SK-N-SH (cell line): ENCODE measurements at regions not wholly inside any gene's neighbourhood (a gene's known extent, or its start where the extent isn't known, plus 50 kb on each side); places are given as distances from the start of the nearest gene placed in this dataset.

ENCODE experiments used
- CTCF ChIA-PET: fragments of 300-600, 350-600 bp; formaldehyde crosslinking; extraction: SDS; loops from one replicate; lab custom pipeline; 2021; lab: Yijun Ruan, JAX
- POLR2A ChIA-PET: fragments of 350-600 bp; sonication (Branson Sonifier 250); formaldehyde crosslinking; extraction: SDS; loops from one replicate; lab custom pipeline; 2020; ENCODE audit warnings: antibody characterized with exemption, inconsistent platforms; lab: Yijun Ruan, JAX
- DNase-seq: peaks from one replicate; pipeline ENCODE4 v3.0.0; 2012
- H2AFZ ChIP-seq: fragments of 200-600 bp; sonication (generic); 2 replicates; pipeline ENCODE4 v1.8.1; 2016; ENCODE audit warnings: antibody characterized with exemption, mild to moderate bottlenecking, low read depth
- H3F3A ChIP-seq: fragments of 200-600 bp; sonication (generic); replicated peaks from 2 replicates; pipeline ENCODE3; 2016; ENCODE audit warnings: antibody characterized with exemption, mild to moderate bottlenecking; ENCODE audit not compliant: insufficient read depth
- H3K27ac ChIP-seq, 2 experiments: fragments of 200-500 bp in 1 of 2; fragments of 200-600 bp in 1 of 2; sonication (Bioruptor generic) in 1 of 2; sonication (generic), shearing (Covaris generic) in 1 of 2; 2 replicates each; pipeline versions ENCODE4 v1.5.1 to v1.6.1; 2014 to 2016; ENCODE audit warnings: low read depth in 2 of 2, inconsistent platforms in 1 of 2, low read length in 1 of 2, mild to moderate bottlenecking in 1 of 2, mixed read lengths in 1 of 2
- H3K27me3 ChIP-seq: fragments of 200-600 bp; sonication (generic), shearing (Covaris generic); 2 replicates; pipeline ENCODE4 v1.6.1; 2016; ENCODE audit warnings: mixed run types; ENCODE audit not compliant: insufficient read depth
- H3K36me3 ChIP-seq, 2 experiments: fragments of 200-500 bp in 1 of 2; fragments of 200-600 bp in 1 of 2; sonication (Bioruptor generic) in 1 of 2; sonication (generic) in 1 of 2; replicated peaks in 1 of 2; 2 replicates each; pipeline versions ENCODE3 to v1.5.1; 2014 to 2016; ENCODE audit warnings: low read length in 1 of 2, mild to moderate bottlenecking in 1 of 2; ENCODE audit not compliant: insufficient read depth in 2 of 2, control insufficient read depth in 1 of 2
- H3K4me1 ChIP-seq, 2 experiments: fragments of 200-500 bp in 1 of 2; fragments of 200-600 bp in 1 of 2; sonication (Bioruptor generic) in 1 of 2; sonication (generic), shearing (Covaris generic) in 1 of 2; 2 replicates each; pipeline versions ENCODE4 v1.5.1 to v1.6.1; 2014 to 2016; ENCODE audit warnings: low read depth in 1 of 2, low read length in 1 of 2, mixed run types in 1 of 2; ENCODE audit not compliant: insufficient read depth in 2 of 2, control insufficient read depth in 1 of 2
- H3K4me2 ChIP-seq: fragments of 200-600 bp; sonication (generic), shearing (Covaris generic); 2 replicates; pipeline ENCODE4 v1.6.1; 2017; ENCODE audit warnings: mixed run types
- H3K4me3 ChIP-seq, 2 experiments: fragments of 200-500 bp in 1 of 2; fragments of 200-600 bp in 1 of 2; sonication (Bioruptor generic) in 1 of 2; sonication (generic), shearing (Covaris generic) in 1 of 2; 2 replicates each; pipeline versions ENCODE4 v1.5.1 to v1.8.1; 2014 to 2016; ENCODE audit warnings: low read depth in 2 of 2, inconsistent platforms in 1 of 2, low read length in 1 of 2, mild to moderate bottlenecking in 1 of 2, mixed read lengths in 1 of 2, moderate library complexity in 1 of 2
- H3K79me2 ChIP-seq: fragments of 200-600 bp; sonication (generic); 2 replicates; pipeline ENCODE4 v1.8.1; 2017; ENCODE audit warnings: mild to moderate bottlenecking; ENCODE audit not compliant: insufficient read depth
- H3K9ac ChIP-seq: fragments of 200-600 bp; sonication (generic); 2 replicates; pipeline ENCODE4 v1.6.1; 2017; ENCODE audit warnings: mixed run types
- H3K9me2 ChIP-seq: fragments of 200-600 bp; sonication (generic); 2 replicates; pipeline ENCODE4 v1.6.1; 2017; ENCODE audit warnings: mixed run types
- H3K9me3 ChIP-seq: fragments of 200-600 bp; sonication (generic); 2 replicates; pipeline ENCODE4 v1.6.1; 2017; ENCODE audit warnings: mixed run types, mild to moderate bottlenecking, moderate library complexity
- H4K20me1 ChIP-seq: fragments of 200-600 bp; sonication (generic); 2 replicates; pipeline ENCODE4 v1.6.1; 2017; ENCODE audit warnings: mild to moderate bottlenecking, mixed run types; ENCODE audit not compliant: insufficient read depth
- CHD2 ChIP-seq: fragments of 150-350 bp; IDR thresholded peaks from 2 replicates; pipeline ENCODE4 v1.6.1; 2018; ENCODE audit warnings: low read length; ENCODE audit not compliant: partially characterized antibody
- CTCF ChIP-seq: fragments of 200-600 bp; sonication (generic); IDR thresholded peaks from 2 replicates; pipeline ENCODE4 v1.6.1; 2017; ENCODE audit warnings: antibody characterized with exemption, mild to moderate bottlenecking, moderate library complexity
- ELF1 ChIP-seq: IDR thresholded peaks from 2 replicates; pipeline ENCODE4 v1.4.0; 2012
- FOSL2 ChIP-seq: IDR thresholded peaks from 2 replicates; pipeline ENCODE4 v1.4.0; 2012; ENCODE audit warnings: low read depth, mild to moderate bottlenecking, moderate library complexity, borderline replicate concordance
- FOXJ3 ChIP-seq: sonication (generic); formaldehyde crosslinking; IDR thresholded peaks from 2 replicates; pipeline ENCODE4 v1.5.1; 2020; ENCODE audit warnings: mild to moderate bottlenecking, missing genetic modification reagents
- GABPA ChIP-seq: IDR thresholded peaks from 2 replicates; pipeline ENCODE4 v1.4.0; 2012; ENCODE audit warnings: low read depth, mild to moderate bottlenecking
- GATA2 ChIP-seq: sonication (generic); formaldehyde crosslinking; IDR thresholded peaks from 2 replicates; pipeline ENCODE4 v1.5.0; 2020; ENCODE audit warnings: mild to moderate bottlenecking, missing genetic modification reagents
- MAX ChIP-seq: IDR thresholded peaks from 2 replicates; pipeline ENCODE4 v1.4.0; 2012; ENCODE audit warnings: low read depth
- MXI1 ChIP-seq: IDR thresholded peaks from 2 replicates; pipeline ENCODE4 v1.6.1; 2012; ENCODE audit warnings: mild to moderate bottlenecking, low read depth, low read length, improper control_type of control experiment
- NFIC ChIP-seq: IDR thresholded peaks from 2 replicates; pipeline ENCODE4 v1.4.0; 2012; ENCODE audit warnings: borderline replicate concordance
- NRF1 ChIP-seq: IDR thresholded peaks from 2 replicates; pipeline ENCODE4 v1.6.1; 2012; ENCODE audit warnings: low read depth, mild to moderate bottlenecking, low read length
- PBX3 ChIP-seq: IDR thresholded peaks from 2 replicates; pipeline ENCODE4; 2012
- RAD21 ChIP-seq: IDR thresholded peaks from 2 replicates; pipeline ENCODE4 v1.6.1; 2012; ENCODE audit warnings: mild to moderate bottlenecking, low read length
- RCOR1 ChIP-seq: fragments of 150-350 bp; IDR thresholded peaks from 2 replicates; pipeline ENCODE4 v1.6.1; 2017; ENCODE audit warnings: antibody characterized with exemption, low read length
- RFX5 ChIP-seq: IDR thresholded peaks from 2 replicates; pipeline ENCODE4 v1.6.1; 2012; ENCODE audit warnings: mild to moderate bottlenecking, improper control_type of control experiment, low read length
- RXRA ChIP-seq: IDR thresholded peaks from 2 replicates; pipeline ENCODE4 v1.4.0; 2012; ENCODE audit warnings: low read depth, mild to moderate bottlenecking, borderline replicate concordance
- TAF1 ChIP-seq: IDR thresholded peaks from 2 replicates; pipeline ENCODE4 v1.6.1; 2012; ENCODE audit warnings: low read depth, mild to moderate bottlenecking, low read length, moderate library complexity, borderline replicate concordance
- TCF12 ChIP-seq: IDR thresholded peaks from 2 replicates; pipeline ENCODE4 v1.4.0; 2012
- TEAD4 ChIP-seq: IDR thresholded peaks from 2 replicates; pipeline ENCODE4 v1.4.0; 2012; ENCODE audit warnings: mild to moderate bottlenecking, borderline replicate concordance; ENCODE audit not compliant: insufficient read depth
- USF1 ChIP-seq: IDR thresholded peaks from 2 replicates; pipeline ENCODE4 v1.4.0; 2012; ENCODE audit warnings: low read depth, borderline replicate concordance
- WGBS: methylation state at CpG from one replicate; pipeline ENCODE4 v1.1.6; 2017; ENCODE audit warnings: low lambda C conversion rate; 5-methylcytosine and 5-hydroxymethylcytosine counted together

GRCh38 chr10:101285519-101286070 lies 56.3 kb upstream of the LBX1 start:
- Histone ChIP-seq H3K79me2 (no peaks in the 10 kb centered on the region), H3K36me3 (no peaks in the 10 kb centered on the region), H3K9me2 (no peaks in the 10 kb centered on the region), H3F3A (no peaks in the 10 kb centered on the region), H3K4me3 (no peak overlapping the region), H2AFZ (no peak overlapping the region), H3K27me3 (peaks cover 30% of the 10 kb centered on the region), H3K9me3 (no peaks in the 10 kb centered on the region), H4K20me1 (no peaks in the 10 kb centered on the region), H3K4me2 (no peak overlapping the region), H3K27ac (no peak overlapping the region), H3K4me1 (no peaks in the 10 kb centered on the region; a peak in 1 of 4 replicates), H3K9ac (no peak overlapping the region)
- ChIA-PET POLR2A (no interaction called here), CTCF (interaction anchor here (0.9 to 11.6 kb wide), 5 partner anchors 11 to 284 kb away, joined by 3 to 243 read pairs (median 149); no protein-coding TSS in a partner anchor)
- no peak for TF ChIP-seq FOSL2
- DNase-seq = no peak
- WGBS = 69% methylated on average over 12 of the region's 15 CpGs

- Histone ChIP-seq H3K27ac (no peak overlapping the region), H3K36me3 (no peaks in the 10 kb centered on the region), H3K79me2 (no peaks in the 10 kb centered on the region), H2AFZ (no peak overlapping the region), H3K9me2 (no peaks in the 10 kb centered on the region), H3K27me3 (peaks cover 30% of the 10 kb centered on the region), H3K4me2 (no peak overlapping the region), H3K4me3 (no peak overlapping the region), H3K4me1 (peaks cover 0 to 5% of the 10 kb centered on the region in 2 experiments; a peak in 1 of 4 replicates), H3K9ac (no peak overlapping the region), H3K9me3 (no peaks in the 10 kb centered on the region), H4K20me1 (no peaks in the 10 kb centered on the region), H3F3A (no peaks in the 10 kb centered on the region)
- no peak for DNase-seq
- TF ChIP-seq RAD21 (no peak), USF1 (no peak), TAF1 (no peak), TCF12 (no peak), NFIC (no peak), RFX5 (no peak), FOXJ3 (CRISPR knock-in tag) (no peak), RXRA (no peak), CTCF (no peak), FOSL2 (no peak), RCOR1 (no peak), TEAD4 (no peak), NRF1 (no peak), GABPA (no peak), PBX3 (no peak), CHD2 (no peak), MXI1 (no peak), GATA2 (CRISPR knock-in tag) (no peak), ELF1 (no peak), MAX (no peak)
- WGBS = 80% methylated on average over 12 of the region's 12 CpGs
- ChIA-PET POLR2A (no interaction called here), CTCF (interaction anchor here (0.8 to 11.6 kb wide), 8 partner anchors 12 to 301 kb away, joined by 3 to 243 read pairs (median 103); partner anchors contain the start of genes DPCD and POLL)
These were observed 57.2 kb upstream of the LBX1 start for GRCh38 chr10:101286248-101287046.
